GM23338 (cell line): ENCODE measurements at regions not wholly inside any gene's neighbourhood (a gene's known extent, or its start where the extent isn't known, plus 50 kb on each side); places are given as distances from the start of the nearest gene placed in this dataset.

ENCODE experiments used
- ATAC-seq: fragments of 200-7000 bp; cut with Tn5 transposase; 3 replicates; pipeline ENCODE4 v1.9.1; 2020
- DNase-seq: peaks from one replicate; pipeline ENCODE4 v3.0.0-alpha.2; 2015; ENCODE audit warnings: low spot score
- H2AFZ ChIP-seq: fragments of 200-600 bp; sonication (generic); 2 replicates; pipeline ENCODE4 v1.8.0; 2016; ENCODE audit warnings: antibody characterized with exemption, mild to moderate bottlenecking, moderate library complexity
- H3F3A ChIP-seq: fragments of 200-600 bp; sonication (generic); replicated peaks from 2 replicates; pipeline ENCODE4 v1.8.0; 2017; ENCODE audit warnings: antibody characterized with exemption, mixed run types, low read depth
- H3K27ac ChIP-seq: fragments of 200-600 bp; sonication (generic); 2 replicates; pipeline ENCODE4 v1.6.1; 2016; ENCODE audit warnings: low read depth
- H3K27me3 ChIP-seq: fragments of 200-600 bp; sonication (generic); 2 replicates; pipeline ENCODE4 v1.8.0; 2016; ENCODE audit warnings: mild to moderate bottlenecking, mixed run types, moderate library complexity; ENCODE audit not compliant: insufficient read depth
- H3K36me3 ChIP-seq: fragments of 200-600 bp; sonication (generic); 2 replicates; pipeline ENCODE4 v1.8.0; 2016; ENCODE audit warnings: mild to moderate bottlenecking; ENCODE audit not compliant: insufficient read depth
- H3K4me1 ChIP-seq: fragments of 200-600 bp; sonication (generic); 2 replicates; pipeline ENCODE4 v1.8.0; 2016; ENCODE audit warnings: mild to moderate bottlenecking, moderate library complexity; ENCODE audit not compliant: insufficient read depth
- H3K4me2 ChIP-seq: fragments of 200-600 bp; sonication (generic); 2 replicates; pipeline ENCODE4 v1.7.1; 2017; ENCODE audit warnings: mixed run types
- H3K4me3 ChIP-seq: fragments of 200-600 bp; sonication (generic); 2 replicates; pipeline ENCODE4 v1.6.1; 2016; ENCODE audit warnings: mixed run types
- H3K79me2 ChIP-seq: fragments of 200-600 bp; sonication (generic); replicated peaks from 2 replicates; pipeline ENCODE4 v1.8.0; 2017; ENCODE audit warnings: mild to moderate bottlenecking; ENCODE audit not compliant: insufficient read depth
- H3K9me2 ChIP-seq: fragments of 200-600 bp; sonication (generic); 2 replicates; pipeline ENCODE4 v1.8.0; 2017; ENCODE audit not compliant: insufficient read depth
- H4K20me1 ChIP-seq: fragments of 200-600 bp; sonication (generic); replicated peaks from 2 replicates; pipeline ENCODE4 v1.8.0; 2017; ENCODE audit warnings: mild to moderate bottlenecking; ENCODE audit not compliant: insufficient read depth
- H3K27ac Mint-ChIP-seq: 2 replicates; pipeline ENCODE4 v1.8.0; 2020; ENCODE audit warnings: inconsistent platforms, mild to moderate bottlenecking, moderate library complexity, mixed read lengths
- H3K27me3 Mint-ChIP-seq: 3 replicates; pipeline ENCODE4 v1.8.0; 2022; ENCODE audit warnings: low read depth, mild to moderate bottlenecking, moderate library complexity, mixed read lengths, inconsistent platforms; ENCODE audit not compliant: insufficient read depth, poor library complexity
- H3K36me3 Mint-ChIP-seq: 3 replicates; pipeline ENCODE4 v1.8.0; 2021; ENCODE audit warnings: low read depth, mild to moderate bottlenecking, inconsistent platforms, moderate library complexity, mixed read lengths
- H3K4me1 Mint-ChIP-seq: 3 replicates; pipeline ENCODE4 v1.8.0; 2020; ENCODE audit warnings: mild to moderate bottlenecking, inconsistent platforms, mixed read lengths
- H3K4me3 Mint-ChIP-seq: 3 replicates; pipeline ENCODE4 v1.8.0; 2021; ENCODE audit warnings: moderate library complexity, mild to moderate bottlenecking, inconsistent platforms, mixed read lengths
- H3K9me3 Mint-ChIP-seq: 3 replicates; pipeline ENCODE4 v1.8.0; 2020; ENCODE audit warnings: moderate library complexity, mild to moderate bottlenecking, inconsistent platforms, mixed read lengths
- CREB1 ChIP-seq: fragments of 250-450 bp; sonication (Bioruptor Pico); IDR thresholded peaks from 2 replicates; pipeline ENCODE4 v1.5.0; 2020; ENCODE audit warnings: low read depth, mild to moderate bottlenecking, moderate library complexity
- CTCF ChIP-seq, 2 experiments: fragments of 200-600 bp in 1 of 2; sonication (generic) in 1 of 2; conservative IDR thresholded peaks; 2 replicates each; pipeline versions ENCODE4 v1.5.1 to v1.6.1; 2016 to 2017; ENCODE audit warnings: antibody characterized with exemption in 2 of 2, low read depth in 2 of 2, mild to moderate bottlenecking in 2 of 2, moderate library complexity in 1 of 2
- ETS1 ChIP-seq: IDR thresholded peaks from 2 replicates; pipeline ENCODE4 v1.6.1; 2016; ENCODE audit warnings: antibody characterized with exemption
- EZH2 ChIP-seq: fragments of 200-600 bp; sonication (generic); IDR thresholded peaks from one replicate; pipeline ENCODE4 v1.8.0; 2017; ENCODE audit warnings: antibody characterized with exemption, mild to moderate bottlenecking, low read depth; ENCODE audit not compliant: unreplicated experiment
- EZH2phosphoT487 ChIP-seq: fragments of 200-600 bp; sonication (generic); IDR thresholded peaks from one replicate; pipeline ENCODE4 v1.8.1; 2018; ENCODE audit warnings: antibody characterized with exemption; ENCODE audit not compliant: unreplicated experiment
- JUNB ChIP-seq: IDR thresholded peaks from one replicate; pipeline ENCODE4 v1.6.1; 2016; ENCODE audit warnings: antibody characterized with exemption; ENCODE audit not compliant: unreplicated experiment
- NANOG ChIP-seq: IDR thresholded peaks from 2 replicates; pipeline ENCODE4 v1.6.1; 2016; ENCODE audit warnings: antibody characterized with exemption, borderline replicate concordance
- POLR2AphosphoS5 ChIP-seq: IDR thresholded peaks from 2 replicates; pipeline ENCODE4 v1.6.1; 2016; ENCODE audit warnings: antibody characterized with exemption, low read depth
- REST ChIP-seq: IDR thresholded peaks from one replicate; pipeline ENCODE4 v1.6.1; 2018; ENCODE audit warnings: antibody characterized with exemption; ENCODE audit not compliant: unreplicated experiment
- ZNF114 ChIP-seq: fragments of 250-450 bp; sonication (Bioruptor Pico); IDR thresholded peaks from 2 replicates; pipeline ENCODE4 v1.5.0; 2020; ENCODE audit warnings: mild to moderate bottlenecking, moderate library complexity
- ZNF331 ChIP-seq: fragments of 250-450 bp; sonication (Bioruptor Pico); IDR thresholded peaks from 2 replicates; pipeline ENCODE4 v1.5.0; 2020; ENCODE audit warnings: low read depth, mild to moderate bottlenecking, moderate library complexity
- ZNF462 ChIP-seq: fragments of 250-450 bp; sonication (Bioruptor Pico); IDR thresholded peaks from 2 replicates; pipeline ENCODE4 v1.5.0; 2020; ENCODE audit warnings: mild to moderate bottlenecking, moderate library complexity

GRCh38 chrX:95629737-95630136 is 1054.9 kb upstream of the DIAPH2 start:
- H3K27ac Mint-ChIP-seq: no peak overlapping the region
- no peaks in the 10 kb centered on the region for H3K4me1 ChIP-seq
- H3K27me3 Mint-ChIP-seq: no peaks in the 10 kb centered on the region
- H3K4me3 ChIP-seq: no peak overlapping the region
- H3K4me2 ChIP-seq: no peak overlapping the region
- no peak for ATAC-seq
- no peak overlapping the region for H3K27ac ChIP-seq
- H3K9me2 ChIP-seq: no peaks in the 10 kb centered on the region
- no peak overlapping the region for H3K4me3 Mint-ChIP-seq
- H4K20me1 ChIP-seq: no peaks in the 10 kb centered on the region
- peaks cover 9% of the 10 kb centered on the region; the same call in 2 of the 3 replicates for H3K36me3 Mint-ChIP-seq
- H3F3A ChIP-seq: no peaks in the 10 kb centered on the region
- H3K27me3 ChIP-seq: no peaks in the 10 kb centered on the region
- no peaks in the 10 kb centered on the region for H3K4me1 Mint-ChIP-seq
- no peak for TF ChIP-seq NANOG
- no peak for TF ChIP-seq REST
- no peak for TF ChIP-seq ZNF331 (CRISPR knock-in tag)
- TF ChIP-seq CREB1 (CRISPR knock-in tag): no peak
- no peak for TF ChIP-seq JUNB
- TF ChIP-seq EZH2phosphoT487: no peak
- TF ChIP-seq EZH2: no peak
- TF ChIP-seq CTCF (conservative IDR thresholded peaks at IDR 0.05; ENCODE audit: low read depth in 2 of 2): no peak
- TF ChIP-seq ETS1: no peak
- no peak for TF ChIP-seq POLR2AphosphoS5
- TF ChIP-seq ZNF462 (CRISPR knock-in tag): no peak
- no peak for TF ChIP-seq ZNF114 (CRISPR knock-in tag)
- peak; percentile 19 for DNase-seq
- peaks cover 35% of the 10 kb centered on the region; the same call in 2 of the 3 replicates for H3K9me3 Mint-ChIP-seq
- no peak overlapping the region for H2AFZ ChIP-seq
- no peaks in the 10 kb centered on the region for H3K36me3 ChIP-seq
- no peaks in the 10 kb centered on the region for H3K79me2 ChIP-seq
